IMR-90 (cell line): ENCODE measurements at regions not wholly inside any gene's neighbourhood (a gene's known extent, or its start where the extent isn't known, plus 50 kb on each side); places are given as distances from the start of the nearest gene placed in this dataset.

Source experiments
- ATAC-seq: fragments of 200-7000 bp; cut with Tn5 transposase; 2 replicates; pipeline ENCODE4 v1.9.1; 2020; ENCODE audit warnings: low read depth, mild to moderate bottlenecking, moderate library complexity
- BruUV-seq: library from RNA; stranded (reverse); fragments of 400-500 nt; replicated peaks from 2 replicates; lab custom pipeline; 2021; lab: Mats Ljungman, UMichigan
- CTCF ChIA-PET: fragments of 300-600 bp; formaldehyde crosslinking; extraction: SDS; loops from one replicate; lab custom pipeline; 2021; ENCODE audit warnings: antibody characterized with exemption; lab: Yijun Ruan, JAX
- POLR2A ChIA-PET: fragments of 300-600 bp; sonication (Branson Sonifier 250); formaldehyde crosslinking; loops from one replicate; lab custom pipeline; 2022; ENCODE audit warnings: antibody characterized with exemption; ENCODE audit not compliant: unreplicated experiment; lab: Charles Lee
- DNase-seq: peaks from one replicate; pipeline ENCODE4 v3.0.0; 2013
- H2AFZ ChIP-seq: replicated peaks from 2 replicates; pipeline ENCODE3; 2013; ENCODE audit warnings: low read length, mild to moderate bottlenecking; ENCODE audit not compliant: poor library complexity
- H2AK5ac ChIP-seq: 2 replicates; pipeline ENCODE4 v1.6.1; 2013; ENCODE audit warnings: low read depth, low read length, inconsistent platforms
- H2AK9ac ChIP-seq: replicated peaks from 2 replicates; pipeline ENCODE3; 2013; ENCODE audit warnings: mild to moderate bottlenecking, low read depth, low read length, moderate library complexity; ENCODE audit not compliant: poor library complexity
- H2BK120ac ChIP-seq: 2 replicates; pipeline ENCODE4 v1.6.1; 2013; ENCODE audit warnings: low read depth, low read length, inconsistent platforms
- H2BK15ac ChIP-seq: 3 replicates; pipeline ENCODE4 v1.6.1; 2013; ENCODE audit warnings: low read depth, low read length, inconsistent platforms
- H2BK20ac ChIP-seq: 2 replicates; pipeline ENCODE4 v1.6.1; 2013; ENCODE audit warnings: low read depth, mild to moderate bottlenecking, inconsistent platforms, low read length, moderate library complexity
- H2BK5ac ChIP-seq: 2 replicates; pipeline ENCODE4 v1.6.1; 2013; ENCODE audit warnings: mild to moderate bottlenecking, low read depth, low read length, inconsistent platforms; ENCODE audit not compliant: poor library complexity, severe bottlenecking
- H3K14ac ChIP-seq: replicated peaks from 2 replicates; pipeline ENCODE4 v1.6.1; 2013; ENCODE audit warnings: low read depth, low read length, inconsistent platforms
- H3K18ac ChIP-seq: 2 replicates; pipeline ENCODE4 v1.6.1; 2013; ENCODE audit warnings: low read depth, low read length, control low read depth
- H3K23ac ChIP-seq: 2 replicates; pipeline ENCODE4 v1.6.1; 2013; ENCODE audit warnings: low read depth, low read length, inconsistent platforms
- H3K27ac ChIP-seq: 2 replicates; pipeline ENCODE4 v1.5.1; 2013; ENCODE audit warnings: mild to moderate bottlenecking, control low read depth, low read length; ENCODE audit not compliant: insufficient read depth
- H3K27me3 ChIP-seq: 2 replicates; pipeline ENCODE4 v1.6.1; 2013; ENCODE audit warnings: low read length; ENCODE audit not compliant: control insufficient read depth, insufficient read depth
- H3K36me3 ChIP-seq: 2 replicates; pipeline ENCODE4 v1.6.1; 2013; ENCODE audit warnings: low read length, mixed read lengths; ENCODE audit not compliant: control insufficient read depth, insufficient read depth
- H3K4ac ChIP-seq: 2 replicates; pipeline ENCODE4 v1.6.1; 2013; ENCODE audit warnings: low read depth, low read length, inconsistent platforms
- H3K4me1 ChIP-seq: 2 replicates; pipeline ENCODE4 v1.6.1; 2013; ENCODE audit warnings: low read length, mixed read lengths; ENCODE audit not compliant: control insufficient read depth, insufficient read depth
- H3K4me2 ChIP-seq: 2 replicates; pipeline ENCODE4 v1.6.1; 2013; ENCODE audit warnings: low read depth, mild to moderate bottlenecking, control low read depth, low read length, moderate library complexity
- H3K4me3 ChIP-seq: 2 replicates; pipeline ENCODE4 v1.5.1; 2013; ENCODE audit warnings: low read depth, mild to moderate bottlenecking, control low read depth, low read length, moderate library complexity; ENCODE audit not compliant: insufficient read depth
- H3K56ac ChIP-seq: 2 replicates; pipeline ENCODE4 v1.6.1; 2013; ENCODE audit warnings: low read length, inconsistent platforms; ENCODE audit not compliant: insufficient read depth; ENCODE audit errors: extremely low read depth
- H3K79me1 ChIP-seq, 2 experiments: 2 replicates each; pipeline ENCODE4 v1.6.1; 2013; ENCODE audit warnings: low read length in 2 of 2, inconsistent platforms in 1 of 2, low read depth in 1 of 2
- H3K9ac ChIP-seq: 2 replicates; pipeline ENCODE4 v1.6.1; 2013; ENCODE audit warnings: low read depth, low read length, control low read depth
- H3K9me1 ChIP-seq: 2 replicates; pipeline ENCODE4 v1.6.1; 2013; ENCODE audit warnings: low read length, inconsistent platforms; ENCODE audit not compliant: insufficient read depth
- H3K9me3 ChIP-seq: 2 replicates; pipeline ENCODE4 v1.6.1; 2013; ENCODE audit warnings: low read length; ENCODE audit not compliant: control insufficient read depth, insufficient read depth
- H4K20me1 ChIP-seq: 2 replicates; pipeline ENCODE4 v1.6.1; 2013; ENCODE audit warnings: low read length, inconsistent platforms; ENCODE audit not compliant: insufficient read depth
- H4K5ac ChIP-seq: 2 replicates; pipeline ENCODE4 v1.6.1; 2013; ENCODE audit warnings: mild to moderate bottlenecking, low read depth, low read length, control low read depth
- H4K8ac ChIP-seq, 2 experiments: 2 replicates each; pipeline ENCODE4 v1.6.1; 2013; ENCODE audit warnings: low read depth in 2 of 2, low read length in 2 of 2, control low read depth in 1 of 2, inconsistent platforms in 1 of 2
- H4K91ac ChIP-seq: 2 replicates; pipeline ENCODE4 v1.6.1; 2013; ENCODE audit warnings: low read depth, low read length, inconsistent platforms; ENCODE audit not compliant: insufficient read depth
- CEBPB ChIP-seq: IDR thresholded peaks from 2 replicates; pipeline ENCODE4 v1.6.1; 2012; ENCODE audit warnings: low read depth, low read length, improper control_type of control experiment
- CHD1 ChIP-seq: IDR thresholded peaks from 2 replicates; pipeline ENCODE4 v1.6.1; 2012; ENCODE audit warnings: low read depth, low read length, improper control_type of control experiment
- MAFK ChIP-seq: IDR thresholded peaks from 2 replicates; pipeline ENCODE4 v1.6.1; 2012; ENCODE audit warnings: low read depth, low read length, improper control_type of control experiment
- RAD21 ChIP-seq: IDR thresholded peaks from 2 replicates; pipeline ENCODE4 v1.6.1; 2012; ENCODE audit warnings: low read length, improper control_type of control experiment
- RCOR1 ChIP-seq: IDR thresholded peaks from 2 replicates; pipeline ENCODE4 v1.6.1; 2012; ENCODE audit warnings: mild to moderate bottlenecking, low read length, improper control_type of control experiment; ENCODE audit not compliant: insufficient replicate concordance
- RFX5 ChIP-seq: IDR thresholded peaks from 2 replicates; pipeline ENCODE4 v1.8.0; 2012; ENCODE audit warnings: low read depth, mild to moderate bottlenecking, low read length, moderate library complexity
- SMC3 ChIP-seq: fragments of 150-350 bp; IDR thresholded peaks from 2 replicates; pipeline ENCODE4 v1.6.1; 2016; ENCODE audit warnings: low read depth, mild to moderate bottlenecking, antibody characterized with exemption, low read length, moderate library complexity
- WGBS, 2 experiments: methylation state at CpG; one replicate each; pipeline versions ENCODE4 v1.1.5 to v1.1.7; 2013; ENCODE audit warnings: missing lambda C conversion rate in 2 of 2; ENCODE audit not compliant: insufficient read length in 1 of 2; ENCODE audit errors: extremely low coverage in 2 of 2; 5-methylcytosine and 5-hydroxymethylcytosine counted together
- dilution Hi-C: fragments of 300-500 bp; cut with HindIII; formaldehyde crosslinking; loops from one replicate; pipeline ENCODE4 v1.14.3; 2018; ENCODE audit warnings: low sequenced_read_pairs; ENCODE audit not compliant: unreplicated experiment
- in situ Hi-C: fragments of 300-500 bp; cut with MboI; formaldehyde crosslinking; loops from 3 replicates; pipeline ENCODE4 v1.14.3; 2019; ENCODE audit warnings: low sequenced_read_pairs, inconsistent platforms, mixed read lengths
- intact Hi-C: fragments of 100-400 bp; cut with micrococcal nuclease; formaldehyde crosslinking; loops from 2 replicates; pipeline ENCODE4 v1.10.0; 2022
- TF ChIP-seq, protein P1 (sequence below): fragments of 150-350 bp; IDR thresholded peaks from 2 replicates; pipeline ENCODE4 v1.6.1; 2016; ENCODE audit warnings: low read depth, mild to moderate bottlenecking, low read length, moderate library complexity, borderline replicate concordance
- TF ChIP-seq, protein P2 (sequence below): fragments of 150-350 bp; IDR thresholded peaks from 2 replicates; pipeline ENCODE4 v1.6.1; 2017; ENCODE audit warnings: mild to moderate bottlenecking, antibody characterized with exemption, low read length, low read depth
- TF ChIP-seq, protein P3 (sequence below): conservative IDR thresholded peaks from 2 replicates; pipeline ENCODE4 v1.5.1; 2012; ENCODE audit warnings: mild to moderate bottlenecking, low read depth, low read length, improper control_type of control experiment

- no peak overlapping the region for H2AK9ac ChIP-seq
- H3K14ac ChIP-seq: no peak overlapping the region
- H2AFZ ChIP-seq: no peak overlapping the region
- no peak overlapping the region for H2BK5ac ChIP-seq
- no peaks in the 10 kb centered on the region for H4K20me1 ChIP-seq
- no peak overlapping the region for H4K5ac ChIP-seq
- H3K4me1 ChIP-seq: no peaks in the 10 kb centered on the region
- POLR2A ChIA-PET: no interaction called here
- no peak overlapping the region for H3K23ac ChIP-seq
- TF ChIP-seq, protein P1, sequence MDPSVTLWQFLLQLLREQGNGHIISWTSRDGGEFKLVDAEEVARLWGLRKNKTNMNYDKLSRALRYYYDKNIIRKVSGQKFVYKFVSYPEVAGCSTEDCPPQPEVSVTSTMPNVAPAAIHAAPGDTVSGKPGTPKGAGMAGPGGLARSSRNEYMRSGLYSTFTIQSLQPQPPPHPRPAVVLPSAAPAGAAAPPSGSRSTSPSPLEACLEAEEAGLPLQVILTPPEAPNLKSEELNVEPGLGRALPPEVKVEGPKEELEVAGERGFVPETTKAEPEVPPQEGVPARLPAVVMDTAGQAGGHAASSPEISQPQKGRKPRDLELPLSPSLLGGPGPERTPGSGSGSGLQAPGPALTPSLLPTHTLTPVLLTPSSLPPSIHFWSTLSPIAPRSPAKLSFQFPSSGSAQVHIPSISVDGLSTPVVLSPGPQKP: no peak
- TF ChIP-seq RCOR1 (no peak), CHD1 (no peak), RAD21 (no peak), MAFK (no peak), CEBPB (no peak), RFX5 (no peak), SMC3 (no peak)
- TF ChIP-seq, protein P2, sequence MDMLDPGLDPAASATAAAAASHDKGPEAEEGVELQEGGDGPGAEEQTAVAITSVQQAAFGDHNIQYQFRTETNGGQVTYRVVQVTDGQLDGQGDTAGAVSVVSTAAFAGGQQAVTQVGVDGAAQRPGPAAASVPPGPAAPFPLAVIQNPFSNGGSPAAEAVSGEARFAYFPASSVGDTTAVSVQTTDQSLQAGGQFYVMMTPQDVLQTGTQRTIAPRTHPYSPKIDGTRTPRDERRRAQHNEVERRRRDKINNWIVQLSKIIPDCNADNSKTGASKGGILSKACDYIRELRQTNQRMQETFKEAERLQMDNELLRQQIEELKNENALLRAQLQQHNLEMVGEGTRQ: no peak
- TF ChIP-seq, protein P3, sequence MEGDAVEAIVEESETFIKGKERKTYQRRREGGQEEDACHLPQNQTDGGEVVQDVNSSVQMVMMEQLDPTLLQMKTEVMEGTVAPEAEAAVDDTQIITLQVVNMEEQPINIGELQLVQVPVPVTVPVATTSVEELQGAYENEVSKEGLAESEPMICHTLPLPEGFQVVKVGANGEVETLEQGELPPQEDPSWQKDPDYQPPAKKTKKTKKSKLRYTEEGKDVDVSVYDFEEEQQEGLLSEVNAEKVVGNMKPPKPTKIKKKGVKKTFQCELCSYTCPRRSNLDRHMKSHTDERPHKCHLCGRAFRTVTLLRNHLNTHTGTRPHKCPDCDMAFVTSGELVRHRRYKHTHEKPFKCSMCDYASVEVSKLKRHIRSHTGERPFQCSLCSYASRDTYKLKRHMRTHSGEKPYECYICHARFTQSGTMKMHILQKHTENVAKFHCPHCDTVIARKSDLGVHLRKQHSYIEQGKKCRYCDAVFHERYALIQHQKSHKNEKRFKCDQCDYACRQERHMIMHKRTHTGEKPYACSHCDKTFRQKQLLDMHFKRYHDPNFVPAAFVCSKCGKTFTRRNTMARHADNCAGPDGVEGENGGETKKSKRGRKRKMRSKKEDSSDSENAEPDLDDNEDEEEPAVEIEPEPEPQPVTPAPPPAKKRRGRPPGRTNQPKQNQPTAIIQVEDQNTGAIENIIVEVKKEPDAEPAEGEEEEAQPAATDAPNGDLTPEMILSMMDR: no peak
- no peak overlapping the region for H2BK15ac ChIP-seq
- dilution Hi-C loops (no loop called here), intact Hi-C loops (no loop called here), in situ Hi-C loops (no loop called here)
- H3K9me3 ChIP-seq: no peaks in the 10 kb centered on the region
- H3K4ac ChIP-seq: no peak overlapping the region
- no peak overlapping the region for H2BK120ac ChIP-seq
- H4K8ac ChIP-seq: no peak overlapping the region
- H3K9ac ChIP-seq: no peak overlapping the region
- DNase-seq (no peak), ATAC-seq (no peak)
- H3K79me1 ChIP-seq: no peaks in the 10 kb centered on the region
- no peak overlapping the region for H3K18ac ChIP-seq
- no peak overlapping the region for H3K27ac ChIP-seq
- 80% methylated on average over 3 of the region's 5 CpGs; no CpG with 5 or more reads in 1 of the 2 experiments for WGBS, 2 experiments
- H3K27me3 ChIP-seq: peaks cover 4% of the 10 kb centered on the region
- CTCF ChIA-PET: no interaction called here
- no peak overlapping the region for H4K91ac ChIP-seq
- no peak overlapping the region for H2AK5ac ChIP-seq
- H3K4me3 ChIP-seq: no peak overlapping the region
- H2BK20ac ChIP-seq: no peak overlapping the region
- no peak overlapping the region for H3K56ac ChIP-seq
- H3K4me2 ChIP-seq: no peak overlapping the region
- no TSS peak for BruUV-seq
- H3K36me3 ChIP-seq: no peaks in the 10 kb centered on the region
- H3K9me1 ChIP-seq: no peaks in the 10 kb centered on the region
Observed at GRCh38 chr15:79513940-79514339, 81.8 kb downstream of the MINAR1 start.
